Peyer's patch (tissue), 4 donors: ENCODE measurements at regions not wholly inside any gene's neighbourhood (a gene's known extent, or its start where the extent isn't known, plus 50 kb on each side); places are given as distances from the start of the nearest gene placed in this dataset.

Experiments used
- DNase-seq, 3 donors: peaks; one replicate each; pipeline ENCODE4 v3.0.0-alpha.2; 2017 to 2019
- H3K27ac ChIP-seq, 4 donors: fragments of 200-600 bp; sonication (generic); one replicate each; pipeline ENCODE4 v1.5.1; 2016 to 2019
- H3K27me3 ChIP-seq, 2 donors: fragments of 200-600 bp; sonication (generic); one replicate each; pipeline ENCODE4 v1.5.1; 2019
- H3K36me3 ChIP-seq, 3 donors: fragments of 200-600 bp; sonication (generic); one replicate each; pipeline ENCODE4 v1.5.1; 2016 to 2019
- H3K4me1 ChIP-seq, 4 donors: fragments of 200-600 bp; sonication (generic); one replicate each; pipeline ENCODE4 v1.5.1; 2016 to 2019
- H3K4me3 ChIP-seq, 4 donors: fragments of 200-600 bp; sonication (generic); 1 replicate in 3 of 4; 2 replicates in 1 of 4; pipeline ENCODE4 v1.5.1; 2016 to 2019; ENCODE audit warnings: mild to moderate bottlenecking in 1 of 4
- H3K9me3 ChIP-seq, 4 donors: fragments of 200-600 bp; sonication (generic); one replicate each; pipeline ENCODE4 v1.5.1; 2016 to 2019; ENCODE audit warnings: mild to moderate bottlenecking in 1 of 4
- CTCF ChIP-seq, 6 experiments: fragments of 450-650 bp in 4 of 6; fragments of 200-600 bp in 2 of 6; sonication (generic) in 1 of 6; IDR thresholded peaks; one replicate each; pipeline ENCODE4 v1.5.1; 2017 to 2019; ENCODE audit warnings: antibody characterized with exemption in 6 of 6, mild to moderate bottlenecking in 3 of 6, moderate library complexity in 1 of 6
- POLR2A ChIP-seq, 2 donors: fragments of 450-650 bp; IDR thresholded peaks; one replicate each; pipeline ENCODE4 v1.5.1; 2017; ENCODE audit warnings: antibody characterized with exemption in 2 of 2, mild to moderate bottlenecking in 2 of 2, moderate library complexity in 2 of 2

- Histone ChIP-seq H3K27ac (no peak overlapping the region), H3K4me3 (no peak overlapping the region), H3K9me3 (no peaks in the 10 kb centered on the region), H3K4me1 (no peaks in the 10 kb centered on the region), H3K36me3 (no peaks in the 10 kb centered on the region), H3K27me3 (no peaks in the 10 kb centered on the region)
- TF ChIP-seq POLR2A (IDR thresholded peaks at IDR 0.05) (no peak), CTCF (IDR thresholded peaks at IDR 0.05) (no peak)
- no peak for DNase-seq
These were observed 284.1 kb upstream of the ONECUT1 start for GRCh38 chr15:53074221-53074620.

- H3K9me3 ChIP-seq, result no peaks in the 10 kb centered on the region
- H3K27me3 ChIP-seq, result no peaks in the 10 kb centered on the region
- TF ChIP-seq CTCF (IDR thresholded peaks at IDR 0.05) (no peak), POLR2A (IDR thresholded peaks at IDR 0.05) (no peak)
- H3K4me3 ChIP-seq, result no peak overlapping the region
- H3K36me3 ChIP-seq, result no peaks in the 10 kb centered on the region
- H3K27ac ChIP-seq, result no peak overlapping the region
- H3K4me1 ChIP-seq, result no peaks in the 10 kb centered on the region
- DNase-seq, result peak in 2 of 3 donors; percentile 59 to 71
These were observed 281.9 kb upstream of the ONECUT1 start for GRCh38 chr15:53072077-53072476.

- no peak overlapping the region for H3K4me3 ChIP-seq
- no peaks in the 10 kb centered on the region for H3K9me3 ChIP-seq
- no peaks in the 10 kb centered on the region for H3K4me1 ChIP-seq
- H3K27ac ChIP-seq, result no peak overlapping the region
- no peak for DNase-seq
- no peak for TF ChIP-seq CTCF (IDR thresholded peaks at IDR 0.05)
- TF ChIP-seq POLR2A (IDR thresholded peaks at IDR 0.05), result no peak
- H3K36me3 ChIP-seq, result no peaks in the 10 kb centered on the region
- H3K27me3 ChIP-seq, result no peaks in the 10 kb centered on the region
These were observed 278.5 kb upstream of the ONECUT1 start for GRCh38 chr15:53068636-53069035.

- Histone ChIP-seq H3K36me3 (no peaks in the 10 kb centered on the region), H3K27ac (no peak overlapping the region), H3K4me3 (no peak overlapping the region), H3K4me1 (no peaks in the 10 kb centered on the region), H3K27me3 (no peaks in the 10 kb centered on the region), H3K9me3 (no peaks in the 10 kb centered on the region)
- no peak for DNase-seq
- TF ChIP-seq POLR2A (IDR thresholded peaks at IDR 0.05) (no peak), CTCF (IDR thresholded peaks at IDR 0.05) (no peak)
These were observed 269.3 kb upstream of the ONECUT1 start for GRCh38 chr15:53059273-53060043.

- H3K4me3 ChIP-seq, result no peak overlapping the region
- H3K27me3 ChIP-seq, result no peaks in the 10 kb centered on the region
- TF ChIP-seq POLR2A (IDR thresholded peaks at IDR 0.05), result no peak
- TF ChIP-seq CTCF (IDR thresholded peaks at IDR 0.05), result no peak
- H3K4me1 ChIP-seq, result no peaks in the 10 kb centered on the region
- no peak for DNase-seq
- H3K27ac ChIP-seq, result no peak overlapping the region
- peaks cover 0 to 3% (median 0%) of the 10 kb centered on the region in 4 donors for H3K9me3 ChIP-seq
- no peaks in the 10 kb centered on the region for H3K36me3 ChIP-seq
These were observed 256.1 kb upstream of the ONECUT1 start for GRCh38 chr15:53046153-53046790.
